Lower leg skin (tissue), 3 donors: ENCODE measurements at regions not wholly inside any gene's neighbourhood (a gene's known extent, or its start where the extent isn't known, plus 50 kb on each side); places are given as distances from the start of the nearest gene placed in this dataset.

ENCODE experiments used
- CTCF ChIP-seq, 3 donors: fragments of 450-650 bp; IDR thresholded peaks; one replicate each; pipeline ENCODE4 v1.5.1; 2016; ENCODE audit warnings: antibody characterized with exemption in 3 of 3, mild to moderate bottlenecking in 3 of 3, moderate library complexity in 2 of 3
- POLR2A ChIP-seq, 2 donors: fragments of 450-650 bp; IDR thresholded peaks; one replicate each; pipeline ENCODE4 v1.6.1; 2016 to 2017; ENCODE audit warnings: antibody characterized with exemption in 2 of 2, mild to moderate bottlenecking in 1 of 2, moderate library complexity in 1 of 2

DNA sequence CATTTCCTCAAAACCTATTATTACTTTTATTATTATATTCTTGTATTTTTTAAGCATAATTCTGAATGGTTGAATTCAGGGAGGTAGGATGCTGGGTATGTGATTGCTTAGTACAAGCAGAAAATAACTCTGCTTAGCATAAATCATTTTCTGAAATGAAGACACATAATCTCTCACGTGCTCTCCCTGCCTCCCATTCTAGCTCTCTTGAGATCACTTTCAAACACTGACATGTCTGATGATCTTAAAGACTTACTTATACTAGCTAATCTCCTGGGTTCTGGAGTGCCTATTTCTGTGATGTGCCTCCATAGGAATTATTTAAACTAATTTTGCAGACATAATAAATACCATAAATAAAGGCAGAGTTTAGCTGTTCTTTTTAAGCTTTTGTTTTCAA lies 1136.0 kb downstream of the SUCLG1 start:
- no peak for TF ChIP-seq CTCF (IDR thresholded peaks at IDR 0.05)
- TF ChIP-seq POLR2A (IDR thresholded peaks at IDR 0.05): no peak
